H9 (cell line): ENCODE measurements at regions not wholly inside any gene's neighbourhood (a gene's known extent, or its start where the extent isn't known, plus 50 kb on each side); places are given as distances from the start of the nearest gene placed in this dataset.

Source experiments
- DNase-seq: peaks from one replicate; pipeline ENCODE4 v3.0.0-alpha.2; 2017
- H2AFZ ChIP-seq: one replicate; pipeline ENCODE4 v1.6.1; 2013; ENCODE audit warnings: mild to moderate bottlenecking, low read length, control low read depth, moderate library complexity
- H2AK5ac ChIP-seq: 2 replicates; pipeline ENCODE4 v1.6.1; 2013; ENCODE audit warnings: low read length, control low read depth, mixed read lengths; ENCODE audit not compliant: insufficient read length
- H2BK120ac ChIP-seq: one replicate; pipeline ENCODE4 v1.6.1; 2013; ENCODE audit warnings: low read depth, mild to moderate bottlenecking, low read length, control low read depth, inconsistent platforms; ENCODE audit not compliant: poor library complexity, severe bottlenecking
- H2BK12ac ChIP-seq: 2 replicates; pipeline ENCODE4 v1.6.1; 2013; ENCODE audit warnings: low read length, control low read depth, mixed read lengths, low read depth; ENCODE audit not compliant: insufficient read length
- H2BK15ac ChIP-seq: 2 replicates; pipeline ENCODE4 v1.6.1; 2013; ENCODE audit warnings: low read depth, low read length, control low read depth
- H2BK20ac ChIP-seq: one replicate; pipeline ENCODE4 v1.6.1; 2013; ENCODE audit warnings: low read depth, mild to moderate bottlenecking, low read length, control low read depth, inconsistent platforms; ENCODE audit not compliant: poor library complexity, severe bottlenecking
- H2BK5ac ChIP-seq: 2 replicates; pipeline ENCODE4 v1.6.1; 2013; ENCODE audit warnings: low read length, control low read depth, mixed read lengths; ENCODE audit not compliant: insufficient read length
- H3K14ac ChIP-seq: 2 replicates; pipeline ENCODE4 v1.6.1; 2013; ENCODE audit warnings: low read length, control low read depth; ENCODE audit not compliant: insufficient read depth
- H3K18ac ChIP-seq: 2 replicates; pipeline ENCODE4 v1.6.1; 2013; ENCODE audit warnings: low read depth, mild to moderate bottlenecking, mixed read lengths, low read length, control low read depth; ENCODE audit not compliant: insufficient read length
- H3K23ac ChIP-seq: 2 replicates; pipeline ENCODE4 v1.6.1; 2013; ENCODE audit warnings: low read length, control low read depth, mixed read lengths, low read depth; ENCODE audit not compliant: insufficient read length
- H3K23me2 ChIP-seq: 2 replicates; pipeline ENCODE4 v1.6.1; 2013; ENCODE audit warnings: low read depth, mild to moderate bottlenecking, mixed read lengths, low read length, control low read depth; ENCODE audit not compliant: insufficient read length, poor library complexity, severe bottlenecking
- H3K27ac ChIP-seq: 2 replicates; pipeline ENCODE4 v1.5.1; 2013; ENCODE audit warnings: low read length, control low read depth, mixed read lengths, low read depth; ENCODE audit not compliant: insufficient read length
- H3K27me3 ChIP-seq: 2 replicates; pipeline ENCODE4 v1.6.1; 2013; ENCODE audit warnings: low read length, control low read depth, inconsistent platforms; ENCODE audit not compliant: insufficient read depth
- H3K4ac ChIP-seq: 2 replicates; pipeline ENCODE4 v1.6.1; 2013; ENCODE audit warnings: low read depth, mild to moderate bottlenecking, control low read depth, inconsistent platforms, low read length, moderate library complexity
- H3K4me1 ChIP-seq: 2 replicates; pipeline ENCODE4 v1.6.1; 2013; ENCODE audit warnings: low read length, control low read depth, inconsistent platforms; ENCODE audit not compliant: insufficient read depth
- H3K4me2 ChIP-seq: 2 replicates; pipeline ENCODE4 v1.6.1; 2013; ENCODE audit warnings: low read length, control low read depth, mixed read lengths; ENCODE audit not compliant: insufficient read length, insufficient read depth
- H3K56ac ChIP-seq: 2 replicates; pipeline ENCODE4 v1.6.1; 2013; ENCODE audit warnings: low read depth, mild to moderate bottlenecking, mixed read lengths, low read length, control low read depth; ENCODE audit not compliant: insufficient read length
- H3K79me1 ChIP-seq: 2 replicates; pipeline ENCODE4 v1.6.1; 2013; ENCODE audit warnings: low read depth, mild to moderate bottlenecking, moderate library complexity, low read length, control low read depth, inconsistent platforms; ENCODE audit not compliant: insufficient read depth, poor library complexity, severe bottlenecking
- H3K79me2 ChIP-seq: 2 replicates; pipeline ENCODE4 v1.6.1; 2013; ENCODE audit warnings: low read length, control low read depth, inconsistent platforms; ENCODE audit not compliant: insufficient read depth
- H3K9ac ChIP-seq: 2 replicates; pipeline ENCODE4 v1.6.1; 2013; ENCODE audit warnings: low read length, control low read depth, mixed read lengths; ENCODE audit not compliant: insufficient read length; ENCODE audit errors: extremely low read depth
- H3K9me3 ChIP-seq: one replicate; pipeline ENCODE4 v1.6.1; 2013; ENCODE audit warnings: low read depth, low read length, inconsistent platforms; ENCODE audit not compliant: control insufficient read depth
- H3T11ph ChIP-seq: one replicate; pipeline ENCODE4 v1.6.1; 2013; ENCODE audit warnings: mild to moderate bottlenecking, low read length, control low read depth, inconsistent platforms
- H4K20me1 ChIP-seq: one replicate; pipeline ENCODE4 v1.6.1; 2013; ENCODE audit not compliant: control insufficient read depth, insufficient read length, insufficient read depth
- H4K5ac ChIP-seq: 2 replicates; pipeline ENCODE4 v1.6.1; 2013; ENCODE audit warnings: low read depth, mild to moderate bottlenecking, mixed read lengths, low read length, control low read depth; ENCODE audit not compliant: insufficient read length
- H4K8ac ChIP-seq: replicated peaks from 2 replicates; pipeline ENCODE4 v1.6.1; 2013; ENCODE audit warnings: low read length, control low read depth, mixed read lengths, low read depth; ENCODE audit not compliant: insufficient read length
- H4K91ac ChIP-seq: 2 replicates; pipeline ENCODE4 v1.6.1; 2013; ENCODE audit warnings: low read depth, mild to moderate bottlenecking, moderate library complexity, mixed read lengths, low read length, control low read depth; ENCODE audit not compliant: insufficient read length
- H3K27ac Mint-ChIP-seq, 3 experiments: 2 replicates in 2 of 3; 3 replicates in 1 of 3; pipeline ENCODE4 v1.8.0; 2020 to 2021; ENCODE audit warnings: mixed read lengths in 3 of 3, mild to moderate bottlenecking in 1 of 3, moderate library complexity in 1 of 3
- H3K27me3 Mint-ChIP-seq: 2 replicates; pipeline ENCODE4 v1.8.0; 2021; ENCODE audit warnings: low read depth, mild to moderate bottlenecking, moderate library complexity, mixed read lengths
- H3K36me3 Mint-ChIP-seq, 3 experiments: 2 replicates in 2 of 3; 3 replicates in 1 of 3; pipeline ENCODE4 v1.8.0; 2020 to 2021; ENCODE audit warnings: low read depth in 3 of 3, mixed read lengths in 3 of 3; ENCODE audit not compliant: insufficient read depth in 1 of 3
- H3K4me1 Mint-ChIP-seq, 2 experiments: 2 replicates each; pipeline ENCODE4 v1.8.0; 2020; ENCODE audit warnings: mixed read lengths in 2 of 2
- H3K4me3 Mint-ChIP-seq, 2 experiments: 2 replicates in 1 of 2; 3 replicates in 1 of 2; pipeline ENCODE4 v1.8.0; 2020 to 2021; ENCODE audit warnings: mild to moderate bottlenecking in 2 of 2, mixed read lengths in 2 of 2, moderate library complexity in 1 of 2
- H3K9me3 Mint-ChIP-seq, 2 experiments: 2 replicates in 1 of 2; 3 replicates in 1 of 2; pipeline ENCODE4 v1.8.0; 2020; ENCODE audit warnings: mild to moderate bottlenecking in 2 of 2, mixed read lengths in 2 of 2, moderate library complexity in 1 of 2
- CTCF ChIP-seq: fragments of 200-600 bp; sonication (generic); conservative IDR thresholded peaks from 3 replicates; pipeline ENCODE4 v1.8.0; 2021; ENCODE audit warnings: antibody characterized with exemption, mild to moderate bottlenecking
- whole genome bisulfite sequencing: extraction: QIAGEN DNeasy Blood & Tissue Kit; methylation state at CpG from one replicate; pipeline ENCODE4 v1.1.7; 2013; ENCODE audit warnings: missing lambda C conversion rate, low lambda C conversion rate, mixed read lengths; ENCODE audit not compliant: insufficient read length; ENCODE audit errors: extremely low coverage; 5-methylcytosine and 5-hydroxymethylcytosine counted together

- H2BK12ac ChIP-seq = no peak overlapping the region
- no peaks in the 10 kb centered on the region for H4K20me1 ChIP-seq
- no peak overlapping the region for H2BK15ac ChIP-seq
- no peak overlapping the region for H2BK5ac ChIP-seq
- Mint-ChIP-seq H3K27me3 (no peaks in the 10 kb centered on the region), H3K4me3 (no peak overlapping the region), H3K36me3 (peaks cover 12 to 21% (median 21%) of the 10 kb centered on the region in 3 experiments), H3K27ac (no peak overlapping the region), H3K9me3 (peaks cover 24 to 29% of the 10 kb centered on the region in 2 experiments), H3K4me1 (peaks cover 6 to 7% of the 10 kb centered on the region in 2 experiments)
- no peaks in the 10 kb centered on the region for H3K4me1 ChIP-seq
- no peak overlapping the region for H4K8ac ChIP-seq
- no peak overlapping the region for H4K91ac ChIP-seq
- H3K56ac ChIP-seq = no peak overlapping the region
- H3K79me2 ChIP-seq = no peaks in the 10 kb centered on the region
- peaks cover 13% of the 10 kb centered on the region for H3K9me3 ChIP-seq
- H3K27ac ChIP-seq = no peak overlapping the region
- H3K9ac ChIP-seq = no peak overlapping the region
- H3K27me3 ChIP-seq = no peaks in the 10 kb centered on the region
- H2AFZ ChIP-seq = no peak overlapping the region
- H3K23me2 ChIP-seq = no peaks in the 10 kb centered on the region
- no peak overlapping the region for H3K18ac ChIP-seq
- H3K14ac ChIP-seq = no peak overlapping the region
- H4K5ac ChIP-seq = no peak overlapping the region
- no peaks in the 10 kb centered on the region for H3K79me1 ChIP-seq
- no peak overlapping the region for H2BK20ac ChIP-seq
- H3K4ac ChIP-seq = no peak overlapping the region
- WGBS = no CpG with 5 or more reads among the region's 2 CpGs
- DNase-seq = no peak
- TF ChIP-seq CTCF = no peak
- no peak overlapping the region for H3T11ph ChIP-seq
- no peak overlapping the region for H3K4me2 ChIP-seq
- no peak overlapping the region for H2AK5ac ChIP-seq
- H2BK120ac ChIP-seq = no peak overlapping the region
- no peak overlapping the region for H3K23ac ChIP-seq
These were observed 233.9 kb upstream of the SGCD start for GRCh38 chr5:156093024-156093423.
